ENCODE measurements at regions not wholly inside any gene's neighbourhood (a gene's known extent, or its start where the extent isn't known, plus 50 kb on each side); places are given as distances from the start of the nearest gene placed in this dataset.
A peak's percentile ranks its signal among the peaks of the same experiment; 100 is the strongest.
"Not testable (repeated sequence)": the region's sequence is repeated elsewhere in the genome, so short reads cannot be mapped to it uniquely, and the experiment has no call there.

- DNase-seq: peak in 1 of 2 donors; percentile 17
- not testable (repeated sequence) for ATAC-seq, H3K9me3 Mint-ChIP-seq
- peak overlapping the region in 1 of 2 donors; percentile 80 for H3K27ac Mint-ChIP-seq
- peak overlapping the region; percentile 76 to 83 for H3K4me3 Mint-ChIP-seq
- peaks cover 68% of the 10 kb centered on the region for H3K27me3 Mint-ChIP-seq
- H3K4me1 Mint-ChIP-seq: peaks cover 13% of the 10 kb centered on the region
Observed at GRCh38 chr3:125766931-125767330, 171.6 kb upstream of the OSBPL11 start.

- Mint-ChIP-seq H3K9me3 (no peaks in the 10 kb centered on the region), H3K27me3 (peaks cover 66% of the 10 kb centered on the region), H3K4me3 (peak overlapping the region in 1 of 2 donors; percentile 76), H3K27ac (no peak overlapping the region), H3K4me1 (peaks cover 13% of the 10 kb centered on the region)
- no peak for ATAC-seq
- DNase-seq: no peak
Observed at GRCh38 chr3:125767641-125768040, 172.3 kb upstream of the OSBPL11 start.

- H3K4me3 Mint-ChIP-seq, ATAC-seq, H3K27ac Mint-ChIP-seq, DNase-seq, H3K9me3 Mint-ChIP-seq: not testable (repeated sequence)
- Mint-ChIP-seq H3K27me3 (peaks cover 54% of the 10 kb centered on the region), H3K4me1 (peaks cover 13% of the 10 kb centered on the region)
Observed at GRCh38 chr3:125768821-125769220, 173.5 kb upstream of the OSBPL11 start.

GRCh38 chr3:125771506-125771905 lies 176.2 kb upstream of the OSBPL11 start:
- H3K4me3 Mint-ChIP-seq, DNase-seq, H3K27ac Mint-ChIP-seq, ATAC-seq, H3K9me3 Mint-ChIP-seq: not testable (repeated sequence)
- H3K4me1 Mint-ChIP-seq: peaks cover 10% of the 10 kb centered on the region
- H3K27me3 Mint-ChIP-seq: peaks cover 31% of the 10 kb centered on the region

- H3K27me3 Mint-ChIP-seq, DNase-seq, H3K4me1 Mint-ChIP-seq, H3K4me3 Mint-ChIP-seq, H3K27ac Mint-ChIP-seq, H3K9me3 Mint-ChIP-seq, ATAC-seq: not testable (repeated sequence)
Observed at GRCh38 chr3:125774433-125775034, 179.2 kb upstream of the OSBPL11 start.

GRCh38 chr3:125775106-125775505 lies 179.8 kb upstream of the OSBPL11 start:
- H3K27me3 Mint-ChIP-seq, H3K4me1 Mint-ChIP-seq, H3K27ac Mint-ChIP-seq, H3K4me3 Mint-ChIP-seq, ATAC-seq, H3K9me3 Mint-ChIP-seq, DNase-seq: not testable (repeated sequence)

GRCh38 chr3:125775606-125776294 lies 180.5 kb upstream of the OSBPL11 start:
- H3K9me3 Mint-ChIP-seq, H3K4me1 Mint-ChIP-seq, H3K4me3 Mint-ChIP-seq, H3K27ac Mint-ChIP-seq, H3K27me3 Mint-ChIP-seq, ATAC-seq, DNase-seq: not testable (repeated sequence)

- H3K4me3 Mint-ChIP-seq, H3K4me1 Mint-ChIP-seq, DNase-seq, ATAC-seq, H3K27me3 Mint-ChIP-seq, H3K9me3 Mint-ChIP-seq: not testable (repeated sequence)
- H3K27ac Mint-ChIP-seq: peak overlapping the region in 1 of 2 donors; percentile 48
Observed at GRCh38 chr3:125779276-125779675, 184.0 kb upstream of the OSBPL11 start.

- DNase-seq, H3K9me3 Mint-ChIP-seq, H3K4me1 Mint-ChIP-seq, H3K27ac Mint-ChIP-seq, H3K27me3 Mint-ChIP-seq, ATAC-seq, H3K4me3 Mint-ChIP-seq: not testable (repeated sequence)
Observed at GRCh38 chr3:125779918-125780317, 184.6 kb upstream of the OSBPL11 start.

- not testable (repeated sequence) for H3K4me3 Mint-ChIP-seq, ATAC-seq, DNase-seq
Observed at GRCh38 chr3:125781678-125782077, 186.4 kb upstream of the OSBPL11 start.

GRCh38 chr3:125790312-125790711 lies 178.7 kb upstream of the ROPN1B start:
- H3K27ac Mint-ChIP-seq, DNase-seq, H3K4me1 Mint-ChIP-seq, H3K4me3 Mint-ChIP-seq, H3K9me3 Mint-ChIP-seq, ATAC-seq: not testable (repeated sequence)
- peaks cover 36% of the 10 kb centered on the region for H3K27me3 Mint-ChIP-seq

More at GRCh38 chr3:125781678-125782077, 186.4 kb upstream of the OSBPL11 start:
- H3K9me3 Mint-ChIP-seq, H3K27me3 Mint-ChIP-seq, H3K4me1 Mint-ChIP-seq, H3K27ac Mint-ChIP-seq: not testable (repeated sequence)

GRCh38 chr3:125791021-125791420 lies 178.0 kb upstream of the ROPN1B start:
- not testable (repeated sequence) for DNase-seq, H3K9me3 Mint-ChIP-seq, H3K4me3 Mint-ChIP-seq, H3K27ac Mint-ChIP-seq, ATAC-seq, H3K4me1 Mint-ChIP-seq
- H3K27me3 Mint-ChIP-seq: peaks cover 36% of the 10 kb centered on the region

GRCh38 chr3:125810010-125810409 lies 159.0 kb upstream of the ROPN1B start:
- H3K4me3 Mint-ChIP-seq, DNase-seq: not testable (repeated sequence)

GRCh38 chr3:125822175-125822574 lies 146.8 kb upstream of the ROPN1B start:
- H3K27ac Mint-ChIP-seq: peak overlapping the region in 1 of 2 donors; percentile 71

More at GRCh38 chr3:125810010-125810409, 159.0 kb upstream of the ROPN1B start:
- not testable (repeated sequence) for H3K27me3 Mint-ChIP-seq, ATAC-seq, H3K27ac Mint-ChIP-seq, H3K4me1 Mint-ChIP-seq
- peaks cover 48 to 76% of the 10 kb centered on the region in 2 donors for H3K9me3 Mint-ChIP-seq

GRCh38 chr3:125831005-125831750 lies 137.8 kb upstream of the ROPN1B start:
- not testable (repeated sequence) for DNase-seq, H3K27me3 Mint-ChIP-seq, ATAC-seq, H3K27ac Mint-ChIP-seq, H3K4me1 Mint-ChIP-seq, H3K4me3 Mint-ChIP-seq
- H3K9me3 Mint-ChIP-seq: peaks cover 17 to 18% of the 10 kb centered on the region in 2 donors

More at GRCh38 chr3:125822175-125822574, 146.8 kb upstream of the ROPN1B start:
- H3K4me1 Mint-ChIP-seq, H3K4me3 Mint-ChIP-seq, H3K27me3 Mint-ChIP-seq: not testable (repeated sequence)
- peak; percentile 33 for ATAC-seq
- peaks cover 4 to 20% of the 10 kb centered on the region in 2 donors for H3K9me3 Mint-ChIP-seq
- DNase-seq: peak in 1 of 2 donors; percentile 56

- H3K27me3 Mint-ChIP-seq, H3K9me3 Mint-ChIP-seq, DNase-seq, H3K4me3 Mint-ChIP-seq, ATAC-seq, H3K27ac Mint-ChIP-seq: not testable (repeated sequence)
- H3K4me1 Mint-ChIP-seq: peaks cover 11% of the 10 kb centered on the region
Observed at GRCh38 chr3:125835562-125835961, 133.4 kb upstream of the ROPN1B start.
